K562 (cell line): ENCODE measurements at regions not wholly inside any gene's neighbourhood (a gene's known extent, or its start where the extent isn't known, plus 50 kb on each side); places are given as distances from the start of the nearest gene placed in this dataset.

Experiments
- ATAC-seq: fragments of 200-7000 bp; cut with Tn5 transposase; 3 replicates; pipeline ENCODE4 v1.9.1; 2020; ENCODE audit warnings: moderate library complexity
- BruUV-seq: library from RNA; stranded (reverse); fragments of 400-500 nt; replicated peaks from 2 replicates; lab custom pipeline; 2021; lab: Mats Ljungman, UMichigan
- CTCF ChIA-PET: fragments of 300-600 bp; formaldehyde crosslinking; extraction: SDS; loops from one replicate; lab custom pipeline; 2021; ENCODE audit warnings: low intra/inter-chr PET ratio; lab: Yijun Ruan, JAX
- POLR2A ChIA-PET: fragments of 300-600, 350-650 bp; sonication (Branson Sonifier 250); formaldehyde crosslinking; extraction: SDS; loops from one replicate; lab custom pipeline; 2021; ENCODE audit warnings: antibody characterized with exemption, inconsistent platforms; lab: Yijun Ruan, JAX
- DNase-seq, 4 experiments: peaks; one replicate each; pipeline versions ENCODE4 v3.0.0 to v3.0.0-alpha.2; 2011 to 2018; ENCODE audit warnings: low spot score in 3 of 4, mixed read lengths in 3 of 4; ENCODE audit errors: extremely low read depth in 1 of 4
- FAIRE-seq: peaks from 2 replicates; lab custom pipeline; 2011; peaks lifted over from hg19 to GRCh38; lab: Jason Lieb, UNC
- H2AFZ ChIP-seq: 2 replicates; pipeline ENCODE4 v1.6.0; 2011; ENCODE audit warnings: low read depth, low read length, control low read depth, inconsistent platforms
- H3K27ac ChIP-seq: fragments of 200-600 bp; 3 replicates; pipeline ENCODE4 v1.8.0; 2011; ENCODE audit warnings: low read depth, mild to moderate bottlenecking, control low read depth, inconsistent platforms, low read length, moderate library complexity, mixed read lengths; ENCODE audit errors: extremely low read depth
- H3K27me3 ChIP-seq, 2 experiments: fragments of 300-600 bp in 1 of 2; 2 replicates in 1 of 2; 3 replicates in 1 of 2; pipeline versions ENCODE4 v1.6.0 to v1.8.0; 2011; ENCODE audit warnings: inconsistent platforms in 2 of 2, low read length in 2 of 2, mild to moderate bottlenecking in 1 of 2, mixed read lengths in 1 of 2, moderate library complexity in 1 of 2; ENCODE audit not compliant: control insufficient read depth in 2 of 2, insufficient read depth in 2 of 2
- H3K36me3 ChIP-seq: fragments of 300-600 bp; 3 replicates; pipeline ENCODE4 v1.8.0; 2011; ENCODE audit warnings: mild to moderate bottlenecking, low read length, inconsistent platforms; ENCODE audit not compliant: control insufficient read depth, insufficient read depth
- H3K4me1 ChIP-seq, 2 experiments: fragments of 200-600 bp in 1 of 2; replicated peaks in 1 of 2; 2 replicates in 1 of 2; 3 replicates in 1 of 2; pipeline versions ENCODE4 v1.5.1 to v1.8.0; 2011; ENCODE audit warnings: inconsistent platforms in 2 of 2, low read length in 2 of 2, mild to moderate bottlenecking in 1 of 2, mixed read lengths in 1 of 2, moderate library complexity in 1 of 2; ENCODE audit not compliant: control insufficient read depth in 2 of 2, insufficient read depth in 2 of 2
- H3K4me2 ChIP-seq: 2 replicates; pipeline ENCODE4 v1.6.1; 2011; ENCODE audit warnings: low read length, control low read depth, inconsistent platforms, mixed read lengths; ENCODE audit not compliant: insufficient read depth
- H3K4me3 ChIP-seq: fragments of 200-600 bp; sonication (generic), shearing (Covaris generic); 2 replicates; pipeline ENCODE4 v1.5.1; 2016; ENCODE audit warnings: control low read depth, inconsistent platforms
- H3K79me2 ChIP-seq: fragments of 200-600 bp; 3 replicates; pipeline ENCODE4 v1.8.0; 2011; ENCODE audit warnings: low read length, inconsistent platforms; ENCODE audit not compliant: control insufficient read depth, insufficient read depth
- H3K9ac ChIP-seq, 2 experiments: 2 replicates each; pipeline versions ENCODE4 v1.6.0 to v1.6.1; 2011; ENCODE audit warnings: low read depth in 2 of 2, low read length in 2 of 2, control low read depth in 1 of 2, inconsistent platforms in 1 of 2, mild to moderate bottlenecking in 1 of 2, mixed read lengths in 1 of 2; ENCODE audit not compliant: insufficient read depth in 1 of 2
- H3K9me1 ChIP-seq: one replicate; pipeline ENCODE4 v1.6.0; 2011; ENCODE audit warnings: inconsistent platforms, mild to moderate bottlenecking, low read length, moderate library complexity; ENCODE audit not compliant: control insufficient read depth, insufficient read depth
- H3K9me3 ChIP-seq: replicated peaks from 2 replicates; pipeline ENCODE4 v1.5.1; 2011; ENCODE audit warnings: low read depth, low read length, inconsistent platforms; ENCODE audit not compliant: control insufficient read depth, insufficient read depth
- H4K20me1 ChIP-seq: replicated peaks from 2 replicates; pipeline ENCODE4 v1.6.1; 2011; ENCODE audit warnings: low read length, inconsistent platforms, mixed read lengths; ENCODE audit not compliant: control insufficient read depth, insufficient read depth
- ATF3 ChIP-seq, 2 experiments: fragments of 450-650 bp in 1 of 2; sonication (generic) in 1 of 2; formaldehyde crosslinking in 1 of 2; IDR thresholded peaks in 1 of 2; conservative IDR thresholded peaks in 1 of 2; 2 replicates each; pipeline versions ENCODE4 v1.6.1 to v1.8.1; 2016 to 2023; ENCODE audit warnings: mild to moderate bottlenecking in 2 of 2, moderate library complexity in 2 of 2, inconsistent platforms in 1 of 2, missing genetic modification reagents in 1 of 2
- CEBPB ChIP-seq: fragments of 450-650 bp; IDR thresholded peaks from 2 replicates; pipeline ENCODE4 v1.6.1; 2016; ENCODE audit warnings: missing genetic modification characterization, missing compliant biosample characterization
- CXXC5 ChIP-seq: fragments of 250-450 bp; sonication (Bioruptor Pico); IDR thresholded peaks from 2 replicates; pipeline ENCODE4 v1.8.0; 2022; ENCODE audit warnings: inconsistent platforms, mild to moderate bottlenecking, moderate library complexity
- E2F8 ChIP-seq: fragments of 450-650 bp; IDR thresholded peaks from 2 replicates; pipeline ENCODE4 v1.7.1; 2018; ENCODE audit warnings: mild to moderate bottlenecking, low read depth; ENCODE audit not compliant: partially characterized antibody
- HDGF ChIP-seq: fragments of 450-650 bp; IDR thresholded peaks from 2 replicates; pipeline ENCODE4 v1.6.1; 2016
- IRF9 ChIP-seq: fragments of 450-650 bp; IDR thresholded peaks from 2 replicates; pipeline ENCODE4 v1.6.1; 2016; ENCODE audit warnings: missing biosample characterization, missing genetic modification characterization
- NR0B1 ChIP-seq: fragments of 450-650 bp; IDR thresholded peaks from one replicate; pipeline ENCODE4 v1.6.1; 2018; ENCODE audit warnings: mild to moderate bottlenecking, moderate library complexity; ENCODE audit not compliant: partially characterized antibody
- SMAD4 ChIP-seq: fragments of 250-450 bp; sonication (Bioruptor Pico); conservative IDR thresholded peaks from 2 replicates; pipeline ENCODE4 v1.8.0; 2021; ENCODE audit warnings: inconsistent platforms, mild to moderate bottlenecking, moderate library complexity
- TSHZ1 ChIP-seq: fragments of 250-450 bp; sonication (Bioruptor Pico); IDR thresholded peaks from 2 replicates; pipeline ENCODE4 v1.4.0; 2020; ENCODE audit warnings: mild to moderate bottlenecking, moderate library complexity
- ZNF347 ChIP-seq: fragments of 450-650 bp; formaldehyde crosslinking; IDR thresholded peaks from 2 replicates; pipeline ENCODE4 v1.4.0; 2020; ENCODE audit warnings: low read depth, mild to moderate bottlenecking, moderate library complexity
- ZNF699 ChIP-seq: fragments of 250-450 bp; sonication (Bioruptor Pico); IDR thresholded peaks from 2 replicates; pipeline ENCODE4 v1.8.0; 2021; ENCODE audit warnings: mild to moderate bottlenecking, moderate library complexity; ENCODE audit not compliant: insufficient replicate concordance
- WGBS: fragments of 100-300 bp; shearing (Covaris generic); methylation state at CpG from one replicate; pipeline ENCODE4 v1.1.6; 2016; ENCODE audit warnings: low coverage, mixed read lengths; ENCODE audit not compliant: insufficient coverage; ENCODE audit errors: missing lambda C conversion rate; 5-methylcytosine and 5-hydroxymethylcytosine counted together
- in situ Hi-C: fragments of 300-500 bp; cut with MboI; formaldehyde crosslinking; loops from 4 replicates; pipeline ENCODE4 v1.15.0; 2018; ENCODE audit warnings: inconsistent platforms, mixed read lengths
- intact Hi-C: fragments of 100-400 bp; cut with micrococcal nuclease; formaldehyde crosslinking; loops from 2 replicates; pipeline ENCODE4 v1.14.2; 2022

GRCh38 chr7:119905495-119905894 lies 367.5 kb upstream of the KCND2 start:
- CTCF ChIA-PET, result no interaction called here
- no TSS peak for BruUV-seq
- peak; percentile 10; the same call in 2 of the 3 replicates for ATAC-seq
- TF ChIP-seq E2F8 (no peak), NR0B1 (no peak), HDGF (no peak), ZNF347 (CRISPR knock-in tag) (no peak), IRF9 (0 out of 2 replicates have a peak, but pooled peaks have one; percentile 22), SMAD4 (CRISPR knock-in tag) (no peak), ATF3 (IDR thresholded peaks at IDR 0.05) (peak; percentile 88), ATF3 (CRISPR knock-in tag; conservative IDR thresholded peaks at IDR 0.05) (no peak), TSHZ1 (CRISPR knock-in tag) (no peak), CXXC5 (CRISPR knock-in tag) (no peak), CEBPB (tag) (peak; percentile 91), ZNF699 (CRISPR knock-in tag) (no peak)

More at GRCh38 chr7:119905495-119905894, 367.5 kb upstream of the KCND2 start:
- in situ Hi-C loops, result no loop called here
- POLR2A ChIA-PET, result interaction anchor here (2.6 kb wide), 1 partner anchor 26 kb away, joined by 11 read pairs; no protein-coding TSS in a partner anchor
- H4K20me1 ChIP-seq, result no peaks in the 10 kb centered on the region; the same call in 1 of the 2 replicates
- H3K4me2 ChIP-seq, result peak overlapping the region; percentile 89
- H3K79me2 ChIP-seq, result peaks cover 78% of the 10 kb centered on the region
- DNase-seq (no peak), FAIRE-seq (no peak)
- H3K4me1 ChIP-seq, result peaks cover 0 to 6% of the 10 kb centered on the region in 2 experiments; a peak in 2 of 5 replicates
- no peaks in the 10 kb centered on the region for H3K9me3 ChIP-seq
- H3K36me3 ChIP-seq, result peaks cover 28% of the 10 kb centered on the region
- no peak overlapping the region for H2AFZ ChIP-seq
- peak overlapping the region; percentile 87; the same call in 2 of the 3 replicates for H3K27ac ChIP-seq
- H3K27me3 ChIP-seq, result no peaks in the 10 kb centered on the region
- intact Hi-C loops, result loop anchor here (5.0 kb wide), 1 partner anchor 1087 kb away; no protein-coding TSS in a partner anchor
- peak overlapping the region; percentile 53 for H3K4me3 ChIP-seq
- H3K9ac ChIP-seq, result peak overlapping the region; percentile 13 to 89; a peak in 3 of 4 replicates
- 0% methylated on average over 4 of the region's 4 CpGs for WGBS
- no peaks in the 10 kb centered on the region for H3K9me1 ChIP-seq
